ENCODE measurements at regions not wholly inside any gene's neighbourhood (a gene's known extent, or its start where the extent isn't known, plus 50 kb on each side); places are given as distances from the start of the nearest gene placed in this dataset.

- H3K36me3 Mint-ChIP-seq (ENCODE audit: insufficient read depth), result no peaks in the 10 kb centered on the region
- ATAC-seq (no peak), DNase-seq (no peak)
- H3K9me3 Mint-ChIP-seq, result no peaks in the 10 kb centered on the region
- H3K27me3 Mint-ChIP-seq (ENCODE audit: low read depth), result no peaks in the 10 kb centered on the region
- H3K4me1 Mint-ChIP-seq (ENCODE audit: low read depth), result no peaks in the 10 kb centered on the region
- H3K4me3 Mint-ChIP-seq, result no peak overlapping the region
Observed at GRCh38 chr11:104370478-104370877, 206.5 kb upstream of the PDGFD start.

- H3K36me3 Mint-ChIP-seq (ENCODE audit: insufficient read depth), result no peaks in the 10 kb centered on the region
- H3K4me1 Mint-ChIP-seq (ENCODE audit: low read depth), result no peaks in the 10 kb centered on the region
- H3K9me3 Mint-ChIP-seq, result no peaks in the 10 kb centered on the region
- ATAC-seq, result no peak
- H3K27me3 Mint-ChIP-seq (ENCODE audit: low read depth), result no peaks in the 10 kb centered on the region
- DNase-seq, result no peak
- no peak overlapping the region for H3K4me3 Mint-ChIP-seq
Observed at GRCh38 chr11:104369761-104370160, 205.8 kb upstream of the PDGFD start.

GRCh38 chr11:104366321-104366734, 202.4 kb upstream of the PDGFD start:
- DNase-seq (no peak), ATAC-seq (no peak)
- H3K36me3 Mint-ChIP-seq (ENCODE audit: insufficient read depth), result no peaks in the 10 kb centered on the region
- no peaks in the 10 kb centered on the region for H3K4me1 Mint-ChIP-seq (ENCODE audit: low read depth)
- H3K4me3 Mint-ChIP-seq, result no peak overlapping the region
- H3K27me3 Mint-ChIP-seq (ENCODE audit: low read depth), result peaks cover 2% of the 10 kb centered on the region
- no peaks in the 10 kb centered on the region for H3K9me3 Mint-ChIP-seq

GRCh38 chr11:104365676-104366075, 201.7 kb upstream of the PDGFD start:
- ATAC-seq (no peak), DNase-seq (no peak)
- no peak overlapping the region for H3K4me3 Mint-ChIP-seq
- H3K36me3 Mint-ChIP-seq (ENCODE audit: insufficient read depth), result no peaks in the 10 kb centered on the region
- peaks cover 2% of the 10 kb centered on the region for H3K27me3 Mint-ChIP-seq (ENCODE audit: low read depth)
- no peaks in the 10 kb centered on the region for H3K9me3 Mint-ChIP-seq
- H3K4me1 Mint-ChIP-seq (ENCODE audit: low read depth), result no peaks in the 10 kb centered on the region

- Mint-ChIP-seq H3K4me1 (ENCODE audit: low read depth) (no peaks in the 10 kb centered on the region), H3K36me3 (ENCODE audit: insufficient read depth) (no peaks in the 10 kb centered on the region), H3K9me3 (no peaks in the 10 kb centered on the region), H3K4me3 (no peak overlapping the region), H3K27me3 (ENCODE audit: low read depth) (peaks cover 2% of the 10 kb centered on the region)
- DNase-seq (no peak), ATAC-seq (no peak)
Observed at GRCh38 chr11:104361975-104362374, 198.0 kb upstream of the PDGFD start.

GRCh38 chr11:104352036-104352435, 188.1 kb upstream of the PDGFD start:
- no peak for ATAC-seq
- H3K4me3 Mint-ChIP-seq, result no peak overlapping the region
- H3K36me3 Mint-ChIP-seq (ENCODE audit: insufficient read depth), result no peaks in the 10 kb centered on the region
- peaks cover 4% of the 10 kb centered on the region for H3K27me3 Mint-ChIP-seq (ENCODE audit: low read depth)
- H3K9me3 Mint-ChIP-seq, result peaks cover 6% of the 10 kb centered on the region
- no peak for DNase-seq
- H3K4me1 Mint-ChIP-seq (ENCODE audit: low read depth), result no peaks in the 10 kb centered on the region

GRCh38 chr11:104343578-104343977, 179.6 kb upstream of the PDGFD start:
- no peaks in the 10 kb centered on the region for H3K36me3 Mint-ChIP-seq (ENCODE audit: insufficient read depth)
- no peaks in the 10 kb centered on the region for H3K9me3 Mint-ChIP-seq
- no peaks in the 10 kb centered on the region for H3K4me1 Mint-ChIP-seq (ENCODE audit: low read depth)
- ATAC-seq (no peak), DNase-seq (no peak)
- H3K4me3 Mint-ChIP-seq, result no peak overlapping the region
- H3K27me3 Mint-ChIP-seq (ENCODE audit: low read depth), result peaks cover 4% of the 10 kb centered on the region

- no peaks in the 10 kb centered on the region for H3K9me3 Mint-ChIP-seq
- H3K27me3 Mint-ChIP-seq (ENCODE audit: low read depth), result no peaks in the 10 kb centered on the region
- no peaks in the 10 kb centered on the region for H3K36me3 Mint-ChIP-seq (ENCODE audit: insufficient read depth)
- H3K4me3 Mint-ChIP-seq, result no peak overlapping the region
- no peaks in the 10 kb centered on the region for H3K4me1 Mint-ChIP-seq (ENCODE audit: low read depth)
- ATAC-seq (no peak), DNase-seq (no peak)
Observed at GRCh38 chr11:104340590-104340989, 176.6 kb upstream of the PDGFD start.

GRCh38 chr11:104339380-104339831, 175.5 kb upstream of the PDGFD start:
- no peaks in the 10 kb centered on the region for H3K36me3 Mint-ChIP-seq (ENCODE audit: insufficient read depth)
- no peaks in the 10 kb centered on the region for H3K9me3 Mint-ChIP-seq
- no peak overlapping the region for H3K4me3 Mint-ChIP-seq
- no peaks in the 10 kb centered on the region for H3K27me3 Mint-ChIP-seq (ENCODE audit: low read depth)
- DNase-seq, result no peak
- no peaks in the 10 kb centered on the region for H3K4me1 Mint-ChIP-seq (ENCODE audit: low read depth)
- ATAC-seq, result no peak

GRCh38 chr11:104338186-104338585, 174.2 kb upstream of the PDGFD start:
- DNase-seq, result no peak
- Mint-ChIP-seq H3K9me3 (no peaks in the 10 kb centered on the region), H3K36me3 (ENCODE audit: insufficient read depth) (no peaks in the 10 kb centered on the region), H3K4me3 (no peak overlapping the region), H3K27me3 (ENCODE audit: low read depth) (peaks cover 6% of the 10 kb centered on the region), H3K4me1 (ENCODE audit: low read depth) (no peaks in the 10 kb centered on the region)
- ATAC-seq, result no peak

- ATAC-seq, result no peak
- H3K27me3 Mint-ChIP-seq (ENCODE audit: low read depth), result peaks cover 6% of the 10 kb centered on the region
- DNase-seq, result no peak
- H3K4me1 Mint-ChIP-seq (ENCODE audit: low read depth), result no peaks in the 10 kb centered on the region
- H3K4me3 Mint-ChIP-seq, result no peak overlapping the region
- H3K36me3 Mint-ChIP-seq (ENCODE audit: insufficient read depth), result no peaks in the 10 kb centered on the region
- H3K9me3 Mint-ChIP-seq, result no peaks in the 10 kb centered on the region
Observed at GRCh38 chr11:104337273-104337672, 173.3 kb upstream of the PDGFD start.

- no peak for DNase-seq
- H3K4me1 Mint-ChIP-seq (ENCODE audit: low read depth), result no peaks in the 10 kb centered on the region
- H3K9me3 Mint-ChIP-seq, result no peaks in the 10 kb centered on the region
- no peak overlapping the region for H3K4me3 Mint-ChIP-seq
- no peaks in the 10 kb centered on the region for H3K36me3 Mint-ChIP-seq (ENCODE audit: insufficient read depth)
- peaks cover 6% of the 10 kb centered on the region for H3K27me3 Mint-ChIP-seq (ENCODE audit: low read depth)
- no peak for ATAC-seq
Observed at GRCh38 chr11:104333977-104334376, 170.0 kb upstream of the PDGFD start.

- DNase-seq (no peak), ATAC-seq (no peak)
- peaks cover 6% of the 10 kb centered on the region for H3K27me3 Mint-ChIP-seq (ENCODE audit: low read depth)
- no peaks in the 10 kb centered on the region for H3K4me1 Mint-ChIP-seq (ENCODE audit: low read depth)
- no peaks in the 10 kb centered on the region for H3K9me3 Mint-ChIP-seq
- no peaks in the 10 kb centered on the region for H3K36me3 Mint-ChIP-seq (ENCODE audit: insufficient read depth)
- H3K4me3 Mint-ChIP-seq, result no peak overlapping the region
Observed at GRCh38 chr11:104332110-104332509, 168.2 kb upstream of the PDGFD start.

- Mint-ChIP-seq H3K27me3 (ENCODE audit: low read depth) (peaks cover 5% of the 10 kb centered on the region), H3K36me3 (ENCODE audit: insufficient read depth) (no peaks in the 10 kb centered on the region), H3K9me3 (no peaks in the 10 kb centered on the region), H3K4me1 (ENCODE audit: low read depth) (no peaks in the 10 kb centered on the region), H3K4me3 (no peak overlapping the region)
- DNase-seq, result no peak
- no peak for ATAC-seq
Observed at GRCh38 chr11:104329078-104329665, 165.2 kb upstream of the PDGFD start.

- no peaks in the 10 kb centered on the region for H3K9me3 Mint-ChIP-seq
- DNase-seq (no peak), ATAC-seq (no peak)
- H3K4me3 Mint-ChIP-seq, result no peak overlapping the region
- peaks cover 2% of the 10 kb centered on the region for H3K27me3 Mint-ChIP-seq (ENCODE audit: low read depth)
- no peaks in the 10 kb centered on the region for H3K36me3 Mint-ChIP-seq (ENCODE audit: insufficient read depth)
- H3K4me1 Mint-ChIP-seq (ENCODE audit: low read depth), result no peaks in the 10 kb centered on the region
Observed at GRCh38 chr11:104328512-104328907, 164.6 kb upstream of the PDGFD start.

Measured in activated T-cell treated with anti-CD3 and anti-CD28 coated beads, Interleukin-2, amount 50 U/mL, for 4 hours (primary cell).